Ureter (tissue), 1 donor: ENCODE measurements at regions not wholly inside any gene's neighbourhood (a gene's known extent, or its start where the extent isn't known, plus 50 kb on each side); places are given as distances from the start of the nearest gene placed in this dataset.
A peak's percentile ranks its signal among the peaks of the same experiment; 100 is the strongest.

Experiments
- DNase-seq: peaks from one replicate; pipeline ENCODE4 v3.0.0-alpha.2; 2020; ENCODE audit warnings: low spot score
- donor health status: DM: yes; HTN: yes; CAD: no.

DNA sequence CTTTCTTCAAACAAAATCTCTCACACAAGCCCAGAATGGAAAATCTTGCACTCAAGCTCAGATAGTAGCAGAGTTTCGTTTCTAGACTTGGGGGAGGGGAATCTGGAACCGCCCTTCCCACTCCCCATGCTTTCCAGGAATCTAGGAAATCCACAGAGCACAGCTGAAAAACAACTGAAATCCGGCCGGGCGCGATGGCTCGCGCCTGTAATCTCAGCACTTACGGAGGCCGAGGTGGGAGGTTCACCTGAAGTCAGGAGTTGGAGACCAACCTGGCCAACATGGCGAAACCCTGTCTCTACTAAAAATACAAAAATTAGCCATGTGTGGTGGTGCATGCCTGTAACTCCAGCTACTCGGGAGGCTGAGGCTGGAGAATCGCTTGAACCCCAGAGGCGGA, 127.3 kb upstream of the SLC34A2 start:
- DNase-seq, result no peak

- DNase-seq, result no peak
Observed at GRCh38 chr4:25531272-25531671, 124.4 kb upstream of the SLC34A2 start.

- DNase-seq, result no peak
Observed at GRCh38 chr4:25532591-25532990, 123.1 kb upstream of the SLC34A2 start.

- DNase-seq, result no peak
Observed at GRCh38 chr4:25533256-25533655, 122.4 kb upstream of the SLC34A2 start.

GRCh38 chr4:25535278-25535677, 120.4 kb upstream of the SLC34A2 start:
- DNase-seq, result no peak

- no peak for DNase-seq
Observed at GRCh38 chr4:25535701-25536473, 119.8 kb upstream of the SLC34A2 start.

DNA sequence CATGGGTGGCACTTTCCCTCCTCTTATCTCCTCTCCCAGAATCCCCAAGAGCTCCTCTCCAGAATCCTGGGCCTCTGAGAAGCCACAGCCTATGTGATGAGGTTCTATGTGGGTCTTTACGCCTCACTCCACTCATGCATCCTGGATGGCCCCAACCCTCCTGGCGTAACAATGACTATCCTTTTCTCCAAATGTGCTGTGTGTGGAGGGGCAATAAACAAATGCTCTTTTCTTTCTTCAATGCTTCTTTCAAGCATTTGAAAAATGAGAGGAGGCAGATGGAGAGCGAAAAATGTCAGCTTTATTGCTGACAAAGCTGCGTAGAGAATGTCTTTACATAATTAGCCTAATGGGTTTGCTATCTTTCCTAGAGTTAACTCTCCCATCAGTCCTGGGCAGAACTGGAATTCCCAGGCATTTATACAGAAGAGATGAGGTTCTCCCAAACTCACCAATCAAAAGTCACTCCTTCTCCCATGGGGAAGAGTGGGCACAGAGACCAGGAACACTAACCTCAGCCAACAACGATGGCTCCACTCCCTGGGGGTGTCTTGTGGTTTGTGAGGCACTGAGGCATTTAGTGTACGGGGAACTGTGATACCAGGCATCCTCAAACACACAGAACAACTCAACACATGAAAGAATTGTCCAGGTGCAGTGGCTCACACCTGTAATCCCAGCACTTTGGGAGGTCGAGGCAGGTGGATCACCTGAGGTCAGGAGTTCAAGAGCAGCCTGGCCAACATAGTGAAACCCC, 118.9 kb upstream of the SLC34A2 start:
- DNase-seq, result no peak

- DNase-seq, result no peak
Observed at GRCh38 chr4:25538430-25538829, 117.2 kb upstream of the SLC34A2 start.

DNA sequence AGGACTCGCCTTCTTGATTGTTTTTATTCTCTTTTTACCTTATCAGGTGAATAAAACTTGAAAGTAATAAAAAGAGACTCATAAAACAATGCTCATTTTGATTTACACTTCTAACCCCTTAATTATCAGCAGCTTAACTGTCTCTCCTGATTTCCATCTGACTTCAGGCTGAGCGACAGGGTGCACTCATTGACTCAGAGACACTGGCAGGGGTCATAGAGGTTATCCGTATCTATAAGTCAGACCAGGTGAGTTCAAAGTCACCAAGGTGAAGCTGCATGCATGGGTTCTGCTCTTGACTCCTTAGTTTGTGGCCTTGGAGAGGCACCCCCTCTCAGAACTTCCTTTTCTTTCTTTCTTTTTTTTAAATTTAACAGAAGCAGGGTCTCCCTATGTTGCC, 116.4 kb upstream of the SLC34A2 start:
- no peak for DNase-seq

DNA sequence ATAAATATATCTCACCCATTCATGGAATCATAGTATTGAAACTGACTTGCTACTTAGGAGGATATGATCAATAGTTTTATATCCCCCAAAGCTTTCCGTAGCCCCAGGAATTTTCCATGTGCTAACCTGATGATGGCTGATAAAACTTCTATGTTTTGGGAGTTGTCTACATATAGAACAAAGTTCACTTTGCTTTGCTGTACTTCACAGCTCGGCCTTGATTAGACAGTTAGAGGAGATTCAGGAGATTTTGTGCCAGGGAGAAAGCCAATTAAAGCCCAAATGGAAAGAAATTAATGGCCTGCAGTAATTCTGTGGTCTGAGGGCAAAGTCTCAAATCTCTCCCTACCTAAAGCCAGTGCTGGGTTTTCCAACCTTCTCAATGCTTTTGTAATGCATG, 114.9 kb upstream of the SLC34A2 start:
- DNase-seq, result no peak

DNA sequence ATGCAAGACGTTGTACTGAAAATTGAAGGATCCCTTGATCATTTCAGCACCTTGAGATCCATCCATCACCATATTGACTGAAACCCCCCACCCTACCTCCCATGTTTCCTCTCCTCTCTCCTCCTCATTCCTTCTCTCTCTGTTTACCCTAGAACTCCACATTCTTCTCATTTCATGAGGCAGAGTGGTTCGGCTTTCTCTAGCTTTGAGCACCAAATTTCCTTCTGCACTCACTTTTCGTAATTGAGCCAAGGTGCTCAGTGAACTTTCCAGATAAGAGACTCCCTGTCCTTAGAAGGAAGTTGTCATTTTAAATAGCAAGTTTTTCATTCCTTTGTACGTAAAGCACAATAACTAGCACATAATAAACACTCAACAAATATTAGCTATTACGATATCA, 108.3 kb upstream of the SLC34A2 start:
- DNase-seq, result no peak

DNA sequence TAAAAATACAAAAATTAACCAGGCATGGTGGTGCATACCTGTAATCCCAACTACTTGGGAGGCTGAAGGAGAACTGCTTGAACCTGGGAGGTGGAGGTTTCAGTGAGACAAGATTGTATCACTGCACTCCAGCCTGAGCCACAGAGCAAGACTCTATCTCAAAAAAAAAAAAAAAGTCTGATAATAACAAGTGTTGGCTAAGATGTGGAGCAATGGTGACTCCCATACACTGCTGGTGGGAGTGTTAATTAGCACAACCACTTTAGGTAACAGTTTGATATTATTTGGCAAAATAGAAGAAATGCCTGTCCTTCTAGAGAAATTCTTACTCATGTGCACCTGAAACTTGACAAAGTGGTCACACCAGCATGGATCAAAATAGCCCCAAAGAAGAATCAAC, 106.2 kb upstream of the SLC34A2 start:
- DNase-seq, result no peak

- DNase-seq, result no peak
Observed at GRCh38 chr4:25550376-25551030, 105.1 kb upstream of the SLC34A2 start.

DNA sequence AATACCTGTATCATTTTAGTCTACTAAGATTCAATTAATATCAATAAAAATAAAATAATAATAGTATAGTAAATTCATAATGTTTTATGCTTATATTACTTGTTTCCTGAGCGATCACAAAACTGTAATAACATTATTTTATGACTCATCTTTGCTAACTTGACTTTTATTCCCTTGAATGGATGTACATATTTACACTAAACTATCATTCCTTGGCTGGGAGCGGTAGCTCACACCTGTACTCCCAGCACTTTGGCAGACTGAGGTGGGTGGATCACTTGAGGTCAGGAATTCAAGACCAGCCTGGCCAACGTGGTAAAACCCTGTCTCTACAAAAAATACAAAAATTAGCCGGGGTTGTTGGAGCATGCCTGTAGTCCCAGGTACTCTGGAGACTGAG, 104.0 kb upstream of the SLC34A2 start:
- peak; percentile 52 for DNase-seq

DNA sequence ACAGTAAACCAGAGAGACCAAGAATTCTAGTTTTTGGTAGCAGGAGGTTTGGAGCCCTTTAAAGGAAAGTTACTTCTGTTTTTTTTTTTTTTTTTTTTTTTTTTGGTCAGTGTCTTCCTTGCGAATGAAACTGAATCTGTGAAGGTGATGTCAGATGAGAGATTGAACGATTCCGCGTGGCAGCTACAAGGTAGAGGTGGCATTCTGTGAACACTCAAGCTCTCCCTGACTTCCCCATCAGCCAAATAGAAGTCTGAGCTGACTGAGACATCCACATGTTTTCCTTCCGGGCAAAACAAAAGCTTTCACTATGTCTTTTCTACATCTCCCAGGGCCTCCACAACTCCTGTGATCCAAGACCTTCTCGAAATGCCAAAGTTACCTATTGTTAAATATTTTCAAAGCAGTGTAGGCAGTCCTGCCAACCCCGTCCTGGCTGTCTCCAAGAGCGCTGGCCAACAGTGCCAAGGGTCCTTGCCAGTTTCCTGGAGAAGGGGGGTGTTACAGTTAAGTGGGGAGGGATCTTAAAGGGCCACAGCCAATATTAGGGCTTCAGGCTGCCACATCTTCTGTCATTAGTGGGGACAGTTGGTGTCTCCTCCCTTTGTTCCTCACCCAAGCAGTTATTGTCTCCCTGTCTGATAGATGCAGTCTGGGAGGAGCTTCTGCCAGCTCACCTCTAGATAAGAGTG, 102.9 kb upstream of the SLC34A2 start:
- peak; percentile 69 for DNase-seq

DNA sequence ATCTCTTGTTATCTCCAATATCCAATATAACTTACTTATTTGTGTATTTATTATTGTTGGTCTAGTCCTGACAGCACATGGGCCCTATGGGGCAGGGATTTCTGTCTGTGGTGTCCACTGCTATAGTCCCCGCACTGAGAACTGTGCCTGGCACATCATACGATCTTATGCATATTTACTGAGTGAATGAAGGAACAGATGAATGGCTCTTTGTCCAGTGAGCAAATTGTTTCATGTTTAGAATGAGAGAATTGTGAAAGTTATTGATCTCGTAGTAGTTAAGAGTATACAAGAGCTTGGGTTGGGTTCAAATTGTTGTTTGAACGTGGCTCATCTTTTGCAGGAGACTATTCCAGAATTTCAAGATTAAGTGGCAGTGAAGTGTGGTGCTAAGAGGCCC, 96.1 kb upstream of the SLC34A2 start:
- DNase-seq, result no peak

DNA sequence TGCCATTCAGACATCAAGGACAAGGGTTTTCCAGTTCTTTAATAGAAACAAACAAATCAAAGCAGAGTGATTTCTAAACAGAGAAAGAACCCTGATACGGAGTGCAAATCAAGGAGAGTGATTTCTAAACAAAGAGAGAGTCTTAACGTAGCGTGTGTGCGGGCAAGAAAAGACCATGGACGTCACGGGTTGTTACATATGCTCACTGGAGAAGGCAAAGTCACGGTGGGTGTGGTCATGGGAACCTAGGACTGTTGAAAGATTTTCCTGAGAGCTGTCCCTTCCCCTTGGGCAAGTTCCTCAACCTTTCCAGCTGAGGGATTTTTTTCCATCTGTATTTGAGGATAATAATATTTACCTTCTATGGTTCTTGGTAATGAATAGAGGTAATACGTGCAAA, 95.0 kb upstream of the SLC34A2 start:
- DNase-seq, result no peak

DNA sequence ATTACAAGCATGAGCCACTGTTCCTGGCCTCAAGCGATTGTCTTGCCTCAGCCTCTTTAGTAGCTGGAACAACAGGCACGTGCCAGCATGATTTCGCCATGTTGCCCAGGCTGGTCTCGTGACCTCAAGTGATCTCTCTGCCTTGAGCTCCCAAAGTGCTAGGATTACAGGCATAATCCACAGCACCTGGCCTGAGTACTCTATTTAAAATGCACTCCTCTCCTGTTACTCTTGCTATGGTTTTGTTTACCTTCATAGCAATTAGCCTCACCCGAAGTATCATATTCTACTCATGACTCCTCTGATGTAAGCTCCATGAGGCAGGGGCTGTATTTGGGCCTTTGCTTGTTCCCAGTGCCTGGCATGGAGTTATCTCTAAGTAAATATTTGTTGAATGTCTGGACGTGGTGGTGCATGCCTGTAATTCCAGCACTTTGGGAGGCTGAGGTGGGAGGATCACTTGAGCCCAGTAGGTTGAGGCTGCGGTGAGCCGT, 92.5 kb upstream of the SLC34A2 start:
- DNase-seq, result no peak

DNA sequence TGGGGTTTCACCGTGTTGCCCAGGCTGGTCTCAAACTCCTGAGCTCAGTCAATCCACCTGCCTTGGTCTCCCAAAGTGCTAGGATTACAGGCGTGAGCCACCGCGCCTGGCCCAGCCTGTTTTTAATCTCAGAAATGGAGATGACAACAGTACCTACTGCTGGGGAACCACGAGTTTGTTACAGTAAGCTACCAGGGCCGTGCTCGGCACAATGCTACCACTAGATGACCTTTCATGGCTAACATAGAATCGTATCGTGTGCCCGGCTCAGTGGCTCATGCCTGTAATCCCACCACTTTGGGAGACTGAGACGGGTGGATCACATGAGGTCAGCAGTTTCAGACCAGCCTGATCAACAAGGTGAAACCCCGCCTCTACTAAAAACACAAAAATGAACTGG, 90.8 kb upstream of the SLC34A2 start:
- no peak for DNase-seq

DNA sequence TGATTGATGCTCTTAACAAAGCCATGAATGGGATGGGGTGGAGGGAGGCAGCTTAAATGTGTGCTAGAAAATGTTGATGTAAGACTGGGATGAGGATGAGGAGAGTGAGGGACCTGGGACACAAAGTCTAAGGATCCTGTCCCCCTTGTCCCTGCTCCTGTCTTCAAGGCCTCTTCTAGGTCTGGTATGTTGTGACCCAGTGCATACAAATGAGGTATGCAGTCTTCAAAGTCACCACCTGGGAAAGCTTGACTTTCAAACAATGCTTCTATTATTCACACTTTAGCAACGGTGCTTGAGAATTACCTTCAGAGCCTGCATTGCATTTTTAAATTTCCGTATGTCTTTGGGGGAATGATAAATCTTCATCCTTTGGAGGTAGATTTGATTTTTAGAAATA, 88.4 kb upstream of the SLC34A2 start:
- DNase-seq, result no peak

DNA sequence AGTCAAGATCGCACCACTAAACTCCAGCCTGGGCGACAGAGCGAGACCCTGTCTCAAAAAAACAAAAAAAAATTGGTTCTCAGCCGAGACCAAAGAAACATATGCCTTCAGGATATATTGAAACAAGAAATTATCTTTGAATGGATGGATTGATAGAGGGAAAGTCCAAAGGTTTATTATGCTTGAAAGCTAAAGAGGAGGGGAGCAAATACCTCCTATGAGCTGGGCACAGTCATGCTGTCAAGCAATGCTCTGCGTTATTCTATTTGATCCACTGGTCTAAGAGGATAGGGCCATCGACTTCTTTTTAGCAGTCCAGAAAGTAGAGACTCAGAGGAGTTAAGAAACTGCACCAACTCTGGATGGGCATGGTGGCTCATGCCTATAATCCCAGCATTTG, 85.9 kb upstream of the SLC34A2 start:
- DNase-seq, result no peak

- no peak for DNase-seq
Observed at GRCh38 chr4:25575611-25576010, 80.0 kb upstream of the SLC34A2 start.
